Calu3 (cell line): ENCODE measurements at regions not wholly inside any gene's neighbourhood (a gene's known extent, or its start where the extent isn't known, plus 50 kb on each side); places are given as distances from the start of the nearest gene placed in this dataset.
A peak's percentile ranks its signal among the peaks of the same experiment; 100 is the strongest.

ENCODE experiments used
- BruUV-seq: library from RNA; stranded (reverse); fragments of 400-500 nt; replicated peaks from 2 replicates; lab custom pipeline; 2021; lab: Mats Ljungman, UMichigan
- CTCF ChIA-PET: fragments of 300-600 bp; sonication (Branson Sonifier 250); formaldehyde crosslinking; loops from one replicate; lab custom pipeline; 2022; ENCODE audit warnings: antibody characterized with exemption; lab: Charles Lee
- DNase-seq: peaks from one replicate; pipeline ENCODE4 v3.0.0; 2022
- H3K27ac Mint-ChIP-seq: one replicate; pipeline ENCODE4 v1.8.0; 2022; ENCODE audit warnings: mixed read lengths; ENCODE audit not compliant: unreplicated experiment
- H3K27me3 Mint-ChIP-seq: one replicate; pipeline ENCODE4 v1.8.0; 2022; ENCODE audit warnings: mixed read lengths; ENCODE audit not compliant: unreplicated experiment
- H3K36me3 Mint-ChIP-seq: one replicate; pipeline ENCODE4 v1.8.0; 2022; ENCODE audit warnings: mild to moderate bottlenecking, moderate library complexity, mixed read lengths; ENCODE audit not compliant: insufficient read depth, unreplicated experiment
- H3K4me1 Mint-ChIP-seq: one replicate; pipeline ENCODE4 v1.8.0; 2022; ENCODE audit warnings: mild to moderate bottlenecking, low read depth, mixed read lengths; ENCODE audit not compliant: unreplicated experiment
- H3K4me3 Mint-ChIP-seq: one replicate; pipeline ENCODE4 v1.8.0; 2022; ENCODE audit warnings: mild to moderate bottlenecking, low read depth, moderate library complexity, mixed read lengths; ENCODE audit not compliant: unreplicated experiment
- H3K9me3 Mint-ChIP-seq: one replicate; pipeline ENCODE4 v1.8.0; 2022; ENCODE audit warnings: low read depth, mixed read lengths; ENCODE audit not compliant: unreplicated experiment
- intact Hi-C: fragments of 100-400 bp; cut with micrococcal nuclease; formaldehyde crosslinking; loops from one replicate; pipeline ENCODE4 v1.10.0; 2022; ENCODE audit not compliant: unreplicated experiment
- TF ChIP-seq, protein P1 (sequence below): fragments of 200-600 bp; IDR thresholded peaks from one replicate; pipeline ENCODE4 v1.8.0; 2022; ENCODE audit warnings: antibody characterized with exemption; ENCODE audit not compliant: unreplicated experiment

GRCh38 chr5:96072791-96073165 lies 111.1 kb upstream of the ELL2 start:
- BruUV-seq: no TSS peak
- intact Hi-C loops: no loop called here
- TF ChIP-seq, protein P1, sequence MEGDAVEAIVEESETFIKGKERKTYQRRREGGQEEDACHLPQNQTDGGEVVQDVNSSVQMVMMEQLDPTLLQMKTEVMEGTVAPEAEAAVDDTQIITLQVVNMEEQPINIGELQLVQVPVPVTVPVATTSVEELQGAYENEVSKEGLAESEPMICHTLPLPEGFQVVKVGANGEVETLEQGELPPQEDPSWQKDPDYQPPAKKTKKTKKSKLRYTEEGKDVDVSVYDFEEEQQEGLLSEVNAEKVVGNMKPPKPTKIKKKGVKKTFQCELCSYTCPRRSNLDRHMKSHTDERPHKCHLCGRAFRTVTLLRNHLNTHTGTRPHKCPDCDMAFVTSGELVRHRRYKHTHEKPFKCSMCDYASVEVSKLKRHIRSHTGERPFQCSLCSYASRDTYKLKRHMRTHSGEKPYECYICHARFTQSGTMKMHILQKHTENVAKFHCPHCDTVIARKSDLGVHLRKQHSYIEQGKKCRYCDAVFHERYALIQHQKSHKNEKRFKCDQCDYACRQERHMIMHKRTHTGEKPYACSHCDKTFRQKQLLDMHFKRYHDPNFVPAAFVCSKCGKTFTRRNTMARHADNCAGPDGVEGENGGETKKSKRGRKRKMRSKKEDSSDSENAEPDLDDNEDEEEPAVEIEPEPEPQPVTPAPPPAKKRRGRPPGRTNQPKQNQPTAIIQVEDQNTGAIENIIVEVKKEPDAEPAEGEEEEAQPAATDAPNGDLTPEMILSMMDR: no peak
- peaks cover 4% of the 10 kb centered on the region for H3K9me3 Mint-ChIP-seq
- H3K27ac Mint-ChIP-seq: no peak overlapping the region
- no peak overlapping the region for H3K4me3 Mint-ChIP-seq
- no peaks in the 10 kb centered on the region for H3K36me3 Mint-ChIP-seq
- H3K4me1 Mint-ChIP-seq: peaks cover 62% of the 10 kb centered on the region
- DNase-seq: no peak
- CTCF ChIA-PET: no interaction called here
- H3K27me3 Mint-ChIP-seq: no peaks in the 10 kb centered on the region

DNA sequence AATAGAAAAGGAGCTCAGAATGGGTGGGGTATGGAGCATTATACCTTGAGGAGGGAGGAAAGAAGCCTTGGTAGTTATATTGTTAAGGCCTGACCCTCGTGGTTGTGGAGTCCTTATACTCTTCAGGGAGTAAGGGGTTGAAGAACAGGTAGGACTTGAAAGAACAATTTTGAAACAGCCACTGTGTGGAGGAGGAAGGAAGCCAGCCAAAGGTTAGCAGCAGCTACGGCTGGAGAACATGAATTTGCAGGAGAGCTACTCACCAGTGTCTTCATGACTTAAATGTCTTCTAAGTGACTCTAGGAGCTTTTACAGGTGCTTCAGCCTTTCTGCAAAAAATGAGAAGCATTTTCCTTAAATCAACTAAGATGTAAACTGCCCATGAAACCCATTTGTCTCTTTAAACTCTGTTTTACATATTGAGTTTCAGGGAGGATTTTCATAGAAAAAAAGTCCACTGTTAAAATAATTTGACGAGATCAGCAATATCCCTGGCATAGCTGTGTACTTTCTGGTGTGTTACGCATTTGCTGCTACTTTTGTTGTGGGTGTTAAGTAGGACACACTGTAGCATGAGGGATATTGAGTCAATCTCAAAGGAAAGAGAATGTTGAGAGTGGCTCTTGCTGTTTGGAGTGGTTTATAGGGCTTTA lies 110.6 kb upstream of the ELL2 start:
- Mint-ChIP-seq H3K9me3 (peaks cover 4% of the 10 kb centered on the region), H3K4me1 (peaks cover 62% of the 10 kb centered on the region), H3K36me3 (no peaks in the 10 kb centered on the region), H3K4me3 (no peak overlapping the region), H3K27me3 (no peaks in the 10 kb centered on the region), H3K27ac (no peak overlapping the region)
- intact Hi-C loops: no loop called here
- no peak for DNase-seq
- CTCF ChIA-PET: no interaction called here
- TF ChIP-seq, protein P1: no peak
- no TSS peak for BruUV-seq

GRCh38 chr5:96070622-96071225 lies 109.1 kb upstream of the ELL2 start:
- no peak for DNase-seq

DNA sequence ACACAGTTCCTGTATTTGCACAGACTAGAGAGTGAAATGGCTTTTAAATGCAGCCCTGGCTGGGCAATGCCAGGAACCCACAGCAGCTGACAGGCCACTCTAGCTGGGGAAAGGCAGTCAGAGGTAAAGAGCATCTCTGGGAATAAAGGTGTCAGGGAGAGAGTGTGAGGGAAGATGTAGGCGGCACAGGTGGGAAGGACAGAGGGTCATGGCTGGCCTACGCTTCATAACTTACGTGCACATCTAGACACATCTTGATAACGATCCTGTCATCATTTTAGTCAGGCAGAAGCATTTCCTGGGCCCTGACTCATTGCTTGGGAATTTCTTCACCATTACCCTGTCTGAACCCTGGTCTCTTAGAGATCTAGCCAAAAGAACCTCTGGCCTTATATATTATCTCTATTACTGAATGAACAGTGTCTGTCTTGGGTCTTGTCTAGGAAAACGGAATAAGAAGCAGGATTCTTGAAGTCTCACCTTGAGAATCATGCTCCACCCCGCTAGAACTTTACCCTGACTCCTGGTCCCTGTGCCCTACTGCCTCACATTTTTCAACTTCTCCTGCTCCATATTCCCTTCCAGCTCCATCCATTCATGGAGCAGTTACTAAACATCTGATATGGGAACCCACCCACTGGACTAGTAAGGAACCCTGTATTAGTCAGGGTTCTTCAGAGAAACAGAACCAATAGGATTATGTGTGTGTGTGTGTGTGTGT lies 106.4 kb upstream of the ELL2 start:
- peaks cover 4% of the 10 kb centered on the region for H3K9me3 Mint-ChIP-seq
- CTCF ChIA-PET: no interaction called here

More at GRCh38 chr5:96070622-96071225, 109.1 kb upstream of the ELL2 start:
- TF ChIP-seq, protein P1: no peak
- H3K4me1 Mint-ChIP-seq: peaks cover 65% of the 10 kb centered on the region
- BruUV-seq: no TSS peak
- H3K4me3 Mint-ChIP-seq: no peak overlapping the region
- H3K27me3 Mint-ChIP-seq: no peaks in the 10 kb centered on the region
- CTCF ChIA-PET: no interaction called here
- no peaks in the 10 kb centered on the region for H3K36me3 Mint-ChIP-seq
- peaks cover 4% of the 10 kb centered on the region for H3K9me3 Mint-ChIP-seq
- no peak overlapping the region for H3K27ac Mint-ChIP-seq
- intact Hi-C loops: no loop called here

More for the DNA sequence above, 106.4 kb upstream of the ELL2 start:
- Mint-ChIP-seq H3K27ac (peak overlapping the region; percentile 74), H3K4me1 (peaks cover 52% of the 10 kb centered on the region), H3K36me3 (no peaks in the 10 kb centered on the region), H3K4me3 (peak overlapping the region; percentile 47), H3K27me3 (no peaks in the 10 kb centered on the region)
- BruUV-seq: no TSS peak
- peak; percentile 45 for DNase-seq
- intact Hi-C loops: no loop called here
- TF ChIP-seq, protein P1: no peak
